ENCODE measurements at regions not wholly inside any gene's neighbourhood (a gene's known extent, or its start where the extent isn't known, plus 50 kb on each side); places are given as distances from the start of the nearest gene placed in this dataset.

DNA sequence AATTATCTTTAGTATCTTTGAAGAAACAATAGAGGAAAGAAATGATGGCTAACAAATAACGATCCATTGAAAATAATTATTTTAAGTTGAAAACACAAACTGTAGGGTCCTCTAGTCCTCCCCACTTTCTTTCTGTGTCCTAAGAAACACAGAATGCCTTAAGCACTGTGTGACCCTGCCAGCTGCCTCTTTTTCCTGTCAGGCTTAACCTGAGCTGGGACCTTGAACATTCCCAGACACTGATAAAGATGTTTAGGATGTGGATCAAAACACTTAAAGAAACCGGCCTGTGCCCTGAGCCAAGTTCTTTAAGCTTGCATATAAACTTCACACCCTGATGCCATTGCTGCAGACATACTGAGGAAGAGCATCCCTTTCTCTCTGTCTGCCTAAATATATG lies 755.4 kb upstream of the VRK2 start:
- Mint-ChIP-seq H3K36me3 (ENCODE audit: insufficient read depth, unreplicated experiment) (no peaks in the 10 kb centered on the region), H3K9me3 (ENCODE audit: low read depth, unreplicated experiment) (no peaks in the 10 kb centered on the region), H3K4me1 (ENCODE audit: low read depth, unreplicated experiment) (no peaks in the 10 kb centered on the region), H3K27me3 (ENCODE audit: unreplicated experiment) (no peaks in the 10 kb centered on the region), H3K27ac (ENCODE audit: unreplicated experiment) (no peak overlapping the region), H3K4me3 (ENCODE audit: low read depth, unreplicated experiment) (no peak overlapping the region)
- intact Hi-C loops (cut with micrococcal nuclease; ENCODE audit: unreplicated experiment) = no loop called here
- DNase-seq = no peak
- CTCF ChIA-PET = no interaction called here
- BruUV-seq (replicated peaks) = no TSS peak
- TF ChIP-seq, protein P1, sequence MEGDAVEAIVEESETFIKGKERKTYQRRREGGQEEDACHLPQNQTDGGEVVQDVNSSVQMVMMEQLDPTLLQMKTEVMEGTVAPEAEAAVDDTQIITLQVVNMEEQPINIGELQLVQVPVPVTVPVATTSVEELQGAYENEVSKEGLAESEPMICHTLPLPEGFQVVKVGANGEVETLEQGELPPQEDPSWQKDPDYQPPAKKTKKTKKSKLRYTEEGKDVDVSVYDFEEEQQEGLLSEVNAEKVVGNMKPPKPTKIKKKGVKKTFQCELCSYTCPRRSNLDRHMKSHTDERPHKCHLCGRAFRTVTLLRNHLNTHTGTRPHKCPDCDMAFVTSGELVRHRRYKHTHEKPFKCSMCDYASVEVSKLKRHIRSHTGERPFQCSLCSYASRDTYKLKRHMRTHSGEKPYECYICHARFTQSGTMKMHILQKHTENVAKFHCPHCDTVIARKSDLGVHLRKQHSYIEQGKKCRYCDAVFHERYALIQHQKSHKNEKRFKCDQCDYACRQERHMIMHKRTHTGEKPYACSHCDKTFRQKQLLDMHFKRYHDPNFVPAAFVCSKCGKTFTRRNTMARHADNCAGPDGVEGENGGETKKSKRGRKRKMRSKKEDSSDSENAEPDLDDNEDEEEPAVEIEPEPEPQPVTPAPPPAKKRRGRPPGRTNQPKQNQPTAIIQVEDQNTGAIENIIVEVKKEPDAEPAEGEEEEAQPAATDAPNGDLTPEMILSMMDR (IDR thresholded peaks at IDR 0.05; ENCODE audit: unreplicated experiment) = no peak

- Mint-ChIP-seq H3K36me3 (ENCODE audit: insufficient read depth, unreplicated experiment) (no peaks in the 10 kb centered on the region), H3K27ac (ENCODE audit: unreplicated experiment) (no peak overlapping the region), H3K27me3 (ENCODE audit: unreplicated experiment) (no peaks in the 10 kb centered on the region), H3K4me3 (ENCODE audit: low read depth, unreplicated experiment) (no peak overlapping the region), H3K9me3 (ENCODE audit: low read depth, unreplicated experiment) (no peaks in the 10 kb centered on the region), H3K4me1 (ENCODE audit: low read depth, unreplicated experiment) (no peaks in the 10 kb centered on the region)
- BruUV-seq (replicated peaks) = no TSS peak
- TF ChIP-seq, protein P1 (IDR thresholded peaks at IDR 0.05; ENCODE audit: unreplicated experiment) = no peak
- DNase-seq = no peak
- intact Hi-C loops (cut with micrococcal nuclease; ENCODE audit: unreplicated experiment) = no loop called here
- CTCF ChIA-PET = no interaction called here
Observed at GRCh38 chr2:57296795-57297517, 749.6 kb upstream of the VRK2 start.

GRCh38 chr2:57313678-57314077 lies 732.9 kb upstream of the VRK2 start:
- H3K27ac Mint-ChIP-seq (ENCODE audit: unreplicated experiment) = no peak overlapping the region
- TF ChIP-seq, protein P1 (IDR thresholded peaks at IDR 0.05; ENCODE audit: unreplicated experiment) = no peak
- no peaks in the 10 kb centered on the region for H3K9me3 Mint-ChIP-seq (ENCODE audit: low read depth, unreplicated experiment)
- no peaks in the 10 kb centered on the region for H3K4me1 Mint-ChIP-seq (ENCODE audit: low read depth, unreplicated experiment)
- no peak overlapping the region for H3K4me3 Mint-ChIP-seq (ENCODE audit: low read depth, unreplicated experiment)
- no peak for DNase-seq
- H3K36me3 Mint-ChIP-seq (ENCODE audit: insufficient read depth, unreplicated experiment) = no peaks in the 10 kb centered on the region
- H3K27me3 Mint-ChIP-seq (ENCODE audit: unreplicated experiment) = no peaks in the 10 kb centered on the region
- BruUV-seq (replicated peaks) = no TSS peak
- CTCF ChIA-PET = no interaction called here
- intact Hi-C loops (cut with micrococcal nuclease; ENCODE audit: unreplicated experiment) = no loop called here

DNA sequence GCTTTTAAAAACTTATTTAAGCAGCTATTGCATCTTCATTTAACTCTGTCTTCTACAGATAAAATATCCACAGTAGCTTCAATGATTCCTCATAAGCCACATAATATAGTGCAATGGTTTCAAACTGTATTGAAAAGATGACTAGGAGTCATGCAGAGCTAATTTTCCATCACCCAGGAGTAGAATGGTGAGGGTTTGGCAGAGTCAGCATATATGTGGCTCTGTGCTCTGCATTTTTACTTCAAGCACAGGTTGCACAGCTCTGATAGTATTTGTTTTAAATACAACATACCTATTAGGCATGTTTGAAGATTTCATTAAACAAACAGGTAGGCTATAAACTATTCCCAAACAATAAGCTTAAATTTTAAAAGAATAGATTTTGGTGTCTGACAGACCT lies 731.9 kb upstream of the VRK2 start:
- Mint-ChIP-seq H3K4me1 (ENCODE audit: low read depth, unreplicated experiment) (no peaks in the 10 kb centered on the region), H3K9me3 (ENCODE audit: low read depth, unreplicated experiment) (no peaks in the 10 kb centered on the region), H3K27ac (ENCODE audit: unreplicated experiment) (no peak overlapping the region), H3K4me3 (ENCODE audit: low read depth, unreplicated experiment) (no peak overlapping the region), H3K27me3 (ENCODE audit: unreplicated experiment) (no peaks in the 10 kb centered on the region), H3K36me3 (ENCODE audit: insufficient read depth, unreplicated experiment) (no peaks in the 10 kb centered on the region)
- DNase-seq = no peak
- no TSS peak for BruUV-seq (replicated peaks)
- CTCF ChIA-PET = no interaction called here
- intact Hi-C loops (cut with micrococcal nuclease; ENCODE audit: unreplicated experiment) = no loop called here
- TF ChIP-seq, protein P1 (IDR thresholded peaks at IDR 0.05; ENCODE audit: unreplicated experiment) = no peak

Data from Calu3 (cell line).